SU-DHL-6 (cell line): ENCODE measurements at regions not wholly inside any gene's neighbourhood (a gene's known extent, or its start where the extent isn't known, plus 50 kb on each side); places are given as distances from the start of the nearest gene placed in this dataset.

ENCODE experiments used
- CTCF ChIP-seq: fragments of 200-600 bp; sonication (generic); IDR thresholded peaks from one replicate; pipeline ENCODE4 v1.5.1; 2017; ENCODE audit warnings: antibody characterized with exemption, mild to moderate bottlenecking, low read length, moderate library complexity; ENCODE audit not compliant: insufficient read depth, poor library complexity, severe bottlenecking
- EZH2phosphoT487 ChIP-seq: fragments of 200-600 bp; sonication (generic), shearing (Covaris generic); conservative IDR thresholded peaks from 2 replicates; pipeline ENCODE4 v1.6.1; 2018; ENCODE audit warnings: mild to moderate bottlenecking, antibody characterized with exemption, low read length, moderate library complexity, mixed read lengths

GRCh38 chr6:958488-958887 is 265.5 kb upstream of the EXOC2 start:
- TF ChIP-seq CTCF (no peak), EZH2phosphoT487 (no peak)
